H9 (cell line): ENCODE measurements at regions not wholly inside any gene's neighbourhood (a gene's known extent, or its start where the extent isn't known, plus 50 kb on each side); places are given as distances from the start of the nearest gene placed in this dataset.

Experiments
- DNase-seq: peaks from one replicate; pipeline ENCODE4 v3.0.0-alpha.2; 2017
- H2AFZ ChIP-seq: one replicate; pipeline ENCODE4 v1.6.1; 2013; ENCODE audit warnings: mild to moderate bottlenecking, low read length, control low read depth, moderate library complexity
- H2AK5ac ChIP-seq: 2 replicates; pipeline ENCODE4 v1.6.1; 2013; ENCODE audit warnings: low read length, control low read depth, mixed read lengths; ENCODE audit not compliant: insufficient read length
- H2BK120ac ChIP-seq: one replicate; pipeline ENCODE4 v1.6.1; 2013; ENCODE audit warnings: low read depth, mild to moderate bottlenecking, low read length, control low read depth, inconsistent platforms; ENCODE audit not compliant: poor library complexity, severe bottlenecking
- H2BK12ac ChIP-seq: 2 replicates; pipeline ENCODE4 v1.6.1; 2013; ENCODE audit warnings: low read length, control low read depth, mixed read lengths, low read depth; ENCODE audit not compliant: insufficient read length
- H2BK15ac ChIP-seq: 2 replicates; pipeline ENCODE4 v1.6.1; 2013; ENCODE audit warnings: low read depth, low read length, control low read depth
- H2BK20ac ChIP-seq: one replicate; pipeline ENCODE4 v1.6.1; 2013; ENCODE audit warnings: low read depth, mild to moderate bottlenecking, low read length, control low read depth, inconsistent platforms; ENCODE audit not compliant: poor library complexity, severe bottlenecking
- H2BK5ac ChIP-seq: 2 replicates; pipeline ENCODE4 v1.6.1; 2013; ENCODE audit warnings: low read length, control low read depth, mixed read lengths; ENCODE audit not compliant: insufficient read length
- H3K14ac ChIP-seq: 2 replicates; pipeline ENCODE4 v1.6.1; 2013; ENCODE audit warnings: low read length, control low read depth; ENCODE audit not compliant: insufficient read depth
- H3K18ac ChIP-seq: 2 replicates; pipeline ENCODE4 v1.6.1; 2013; ENCODE audit warnings: low read depth, mild to moderate bottlenecking, mixed read lengths, low read length, control low read depth; ENCODE audit not compliant: insufficient read length
- H3K23ac ChIP-seq: 2 replicates; pipeline ENCODE4 v1.6.1; 2013; ENCODE audit warnings: low read length, control low read depth, mixed read lengths, low read depth; ENCODE audit not compliant: insufficient read length
- H3K23me2 ChIP-seq: 2 replicates; pipeline ENCODE4 v1.6.1; 2013; ENCODE audit warnings: low read depth, mild to moderate bottlenecking, mixed read lengths, low read length, control low read depth; ENCODE audit not compliant: insufficient read length, poor library complexity, severe bottlenecking
- H3K27ac ChIP-seq: 2 replicates; pipeline ENCODE4 v1.5.1; 2013; ENCODE audit warnings: low read length, control low read depth, mixed read lengths, low read depth; ENCODE audit not compliant: insufficient read length
- H3K27me3 ChIP-seq: 2 replicates; pipeline ENCODE4 v1.6.1; 2013; ENCODE audit warnings: low read length, control low read depth, inconsistent platforms; ENCODE audit not compliant: insufficient read depth
- H3K4ac ChIP-seq: 2 replicates; pipeline ENCODE4 v1.6.1; 2013; ENCODE audit warnings: low read depth, mild to moderate bottlenecking, control low read depth, inconsistent platforms, low read length, moderate library complexity
- H3K4me1 ChIP-seq: 2 replicates; pipeline ENCODE4 v1.6.1; 2013; ENCODE audit warnings: low read length, control low read depth, inconsistent platforms; ENCODE audit not compliant: insufficient read depth
- H3K4me2 ChIP-seq: 2 replicates; pipeline ENCODE4 v1.6.1; 2013; ENCODE audit warnings: low read length, control low read depth, mixed read lengths; ENCODE audit not compliant: insufficient read length, insufficient read depth
- H3K56ac ChIP-seq: 2 replicates; pipeline ENCODE4 v1.6.1; 2013; ENCODE audit warnings: low read depth, mild to moderate bottlenecking, mixed read lengths, low read length, control low read depth; ENCODE audit not compliant: insufficient read length
- H3K79me1 ChIP-seq: 2 replicates; pipeline ENCODE4 v1.6.1; 2013; ENCODE audit warnings: low read depth, mild to moderate bottlenecking, moderate library complexity, low read length, control low read depth, inconsistent platforms; ENCODE audit not compliant: insufficient read depth, poor library complexity, severe bottlenecking
- H3K79me2 ChIP-seq: 2 replicates; pipeline ENCODE4 v1.6.1; 2013; ENCODE audit warnings: low read length, control low read depth, inconsistent platforms; ENCODE audit not compliant: insufficient read depth
- H3K9ac ChIP-seq: 2 replicates; pipeline ENCODE4 v1.6.1; 2013; ENCODE audit warnings: low read length, control low read depth, mixed read lengths; ENCODE audit not compliant: insufficient read length; ENCODE audit errors: extremely low read depth
- H3K9me3 ChIP-seq: one replicate; pipeline ENCODE4 v1.6.1; 2013; ENCODE audit warnings: low read depth, low read length, inconsistent platforms; ENCODE audit not compliant: control insufficient read depth
- H3T11ph ChIP-seq: one replicate; pipeline ENCODE4 v1.6.1; 2013; ENCODE audit warnings: mild to moderate bottlenecking, low read length, control low read depth, inconsistent platforms
- H4K20me1 ChIP-seq: one replicate; pipeline ENCODE4 v1.6.1; 2013; ENCODE audit not compliant: control insufficient read depth, insufficient read length, insufficient read depth
- H4K5ac ChIP-seq: 2 replicates; pipeline ENCODE4 v1.6.1; 2013; ENCODE audit warnings: low read depth, mild to moderate bottlenecking, mixed read lengths, low read length, control low read depth; ENCODE audit not compliant: insufficient read length
- H4K8ac ChIP-seq: replicated peaks from 2 replicates; pipeline ENCODE4 v1.6.1; 2013; ENCODE audit warnings: low read length, control low read depth, mixed read lengths, low read depth; ENCODE audit not compliant: insufficient read length
- H4K91ac ChIP-seq: 2 replicates; pipeline ENCODE4 v1.6.1; 2013; ENCODE audit warnings: low read depth, mild to moderate bottlenecking, moderate library complexity, mixed read lengths, low read length, control low read depth; ENCODE audit not compliant: insufficient read length
- H3K27ac Mint-ChIP-seq, 3 experiments: 2 replicates in 2 of 3; 3 replicates in 1 of 3; pipeline ENCODE4 v1.8.0; 2020 to 2021; ENCODE audit warnings: mixed read lengths in 3 of 3, mild to moderate bottlenecking in 1 of 3, moderate library complexity in 1 of 3
- H3K27me3 Mint-ChIP-seq: 2 replicates; pipeline ENCODE4 v1.8.0; 2021; ENCODE audit warnings: low read depth, mild to moderate bottlenecking, moderate library complexity, mixed read lengths
- H3K36me3 Mint-ChIP-seq, 3 experiments: 2 replicates in 2 of 3; 3 replicates in 1 of 3; pipeline ENCODE4 v1.8.0; 2020 to 2021; ENCODE audit warnings: low read depth in 3 of 3, mixed read lengths in 3 of 3; ENCODE audit not compliant: insufficient read depth in 1 of 3
- H3K4me1 Mint-ChIP-seq, 2 experiments: 2 replicates each; pipeline ENCODE4 v1.8.0; 2020; ENCODE audit warnings: mixed read lengths in 2 of 2
- H3K4me3 Mint-ChIP-seq, 2 experiments: 2 replicates in 1 of 2; 3 replicates in 1 of 2; pipeline ENCODE4 v1.8.0; 2020 to 2021; ENCODE audit warnings: mild to moderate bottlenecking in 2 of 2, mixed read lengths in 2 of 2, moderate library complexity in 1 of 2
- H3K9me3 Mint-ChIP-seq, 2 experiments: 2 replicates in 1 of 2; 3 replicates in 1 of 2; pipeline ENCODE4 v1.8.0; 2020; ENCODE audit warnings: mild to moderate bottlenecking in 2 of 2, mixed read lengths in 2 of 2, moderate library complexity in 1 of 2
- CTCF ChIP-seq: fragments of 200-600 bp; sonication (generic); conservative IDR thresholded peaks from 3 replicates; pipeline ENCODE4 v1.8.0; 2021; ENCODE audit warnings: antibody characterized with exemption, mild to moderate bottlenecking
- WGBS: extraction: QIAGEN DNeasy Blood & Tissue Kit; methylation state at CpG from one replicate; pipeline ENCODE4 v1.1.7; 2013; ENCODE audit warnings: missing lambda C conversion rate, low lambda C conversion rate, mixed read lengths; ENCODE audit not compliant: insufficient read length; ENCODE audit errors: extremely low coverage; 5-methylcytosine and 5-hydroxymethylcytosine counted together

DNA sequence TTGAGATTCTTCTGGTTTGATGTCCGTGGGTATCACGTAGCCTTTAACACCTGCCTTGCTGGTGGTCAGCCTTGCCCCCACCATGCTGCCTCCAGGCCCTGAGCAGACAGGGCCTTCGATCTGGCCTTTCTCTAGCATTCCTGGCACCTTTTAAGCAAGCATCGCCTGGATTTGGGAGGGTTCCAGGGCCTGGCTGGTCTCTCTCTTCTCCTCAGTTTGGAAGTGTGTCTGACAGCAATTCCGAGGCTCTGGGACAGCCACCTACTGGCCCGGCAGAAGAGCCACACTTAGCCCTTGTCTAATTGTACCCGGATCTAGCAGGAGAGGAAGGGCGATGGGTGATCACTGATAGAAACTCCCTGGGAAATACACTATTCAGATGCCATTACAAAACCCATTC lies 441.3 kb upstream of the MKI67 start:
- Histone ChIP-seq H3K14ac (no peak overlapping the region), H2AFZ (no peak overlapping the region), H3K9me3 (no peaks in the 10 kb centered on the region), H2BK20ac (no peak overlapping the region), H2BK12ac (no peak overlapping the region), H2AK5ac (no peak overlapping the region), H4K5ac (no peak overlapping the region), H3K4me1 (no peaks in the 10 kb centered on the region), H3K79me1 (no peaks in the 10 kb centered on the region), H3K27me3 (no peaks in the 10 kb centered on the region), H3K18ac (no peak overlapping the region), H2BK15ac (no peak overlapping the region), H2BK5ac (no peak overlapping the region), H4K20me1 (no peaks in the 10 kb centered on the region), H4K8ac (no peak overlapping the region), H4K91ac (no peak overlapping the region), H3K9ac (no peak overlapping the region), H3K56ac (no peak overlapping the region), H3K4ac (no peak overlapping the region), H3K4me2 (no peak overlapping the region), H3K79me2 (no peaks in the 10 kb centered on the region), H3K23me2 (no peaks in the 10 kb centered on the region), H3K27ac (no peak overlapping the region), H3K23ac (no peak overlapping the region), H3T11ph (no peak overlapping the region), H2BK120ac (no peak overlapping the region)
- Mint-ChIP-seq H3K36me3 (peaks cover 0 to under 1% (median 0%) of the 10 kb centered on the region in 3 experiments; a peak in 2 of 7 replicates), H3K4me3 (no peak overlapping the region), H3K27ac (no peak overlapping the region), H3K27me3 (peaks cover 4% of the 10 kb centered on the region), H3K9me3 (peaks cover 5 to 9% of the 10 kb centered on the region in 2 experiments; a peak in 3 of 5 replicates), H3K4me1 (peaks cover 5 to 7% of the 10 kb centered on the region in 2 experiments)
- WGBS = no CpG with 5 or more reads among the region's 8 CpGs
- peak; percentile 54 for TF ChIP-seq CTCF
- no peak for DNase-seq
